ENCODE measurements at regions not wholly inside any gene's neighbourhood (a gene's known extent, or its start where the extent isn't known, plus 50 kb on each side); places are given as distances from the start of the nearest gene placed in this dataset.

DNA sequence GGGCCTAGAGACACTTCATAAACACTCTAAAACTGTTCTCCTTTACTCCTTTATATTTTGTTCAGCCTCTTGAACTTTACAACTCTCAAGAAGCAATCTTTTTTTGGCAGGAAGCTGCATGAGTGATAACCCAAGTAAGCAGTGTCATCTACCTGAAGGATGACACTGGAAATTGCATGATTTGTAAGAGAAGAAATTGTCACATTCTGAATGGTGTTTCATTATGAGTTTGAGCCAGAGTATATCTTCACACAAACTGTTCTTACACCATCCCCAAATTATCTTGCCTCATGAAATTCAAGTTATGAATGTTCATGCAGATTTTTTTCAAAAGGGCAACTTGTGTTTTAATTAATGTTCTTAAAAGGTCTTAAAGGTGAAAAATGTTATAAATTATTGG is 799.3 kb downstream of the TBC1D32 start:
- no peak overlapping the region for H2AFZ ChIP-seq (ENCODE audit: low read length)
- no peak overlapping the region for H2BK12ac ChIP-seq (ENCODE audit: insufficient read length, low read depth, low read length)
- H3K56ac ChIP-seq (ENCODE audit: insufficient read length, low read depth, low read length) = no peak overlapping the region
- H3K4me1 ChIP-seq (ENCODE audit: insufficient read depth, low read length) = no peaks in the 10 kb centered on the region
- H3K14ac ChIP-seq (ENCODE audit: insufficient read depth, low read length) = no peak overlapping the region
- no peaks in the 10 kb centered on the region for H3K9me3 ChIP-seq (ENCODE audit: control insufficient read depth, low read depth, low read length)
- H3K23ac ChIP-seq (ENCODE audit: insufficient read length, low read depth, low read length) = no peak overlapping the region
- no peak for DNase-seq
- no peaks in the 10 kb centered on the region for H4K20me1 ChIP-seq (ENCODE audit: control insufficient read depth, insufficient read depth, insufficient read length)
- Mint-ChIP-seq H3K4me3 (no peak overlapping the region), H3K27ac (no peak overlapping the region), H3K36me3 (ENCODE audit: insufficient read depth in 1 of 3, low read depth in 3 of 3) (peaks cover 0 to 4% (median 2%) of the 10 kb centered on the region in 3 experiments; a peak in 3 of 7 replicates), H3K4me1 (no peaks in the 10 kb centered on the region), H3K9me3 (peaks cover 5 to 8% of the 10 kb centered on the region in 2 experiments; a peak in 4 of 5 replicates), H3K27me3 (ENCODE audit: low read depth) (no peaks in the 10 kb centered on the region)
- H2AK5ac ChIP-seq (ENCODE audit: insufficient read length, low read length) = no peak overlapping the region
- H3K27ac ChIP-seq (ENCODE audit: insufficient read length, low read depth, low read length) = no peak overlapping the region
- no peaks in the 10 kb centered on the region for H3K79me2 ChIP-seq (ENCODE audit: insufficient read depth, low read length)
- H4K91ac ChIP-seq (ENCODE audit: insufficient read length, low read depth, low read length) = no peak overlapping the region
- H3T11ph ChIP-seq (ENCODE audit: low read length) = no peak overlapping the region
- H2BK15ac ChIP-seq (ENCODE audit: low read depth, low read length) = no peak overlapping the region
- H2BK20ac ChIP-seq (ENCODE audit: low read depth, low read length, poor library complexity, severe bottlenecking) = no peak overlapping the region
- no peak overlapping the region for H3K4ac ChIP-seq (ENCODE audit: low read depth, low read length)
- H4K5ac ChIP-seq (ENCODE audit: insufficient read length, low read depth, low read length) = no peak overlapping the region
- no peak for TF ChIP-seq CTCF (conservative IDR thresholded peaks at IDR 0.05)
- no peak overlapping the region for H4K8ac ChIP-seq (replicated peaks; ENCODE audit: insufficient read length, low read depth, low read length)
- H3K27me3 ChIP-seq (ENCODE audit: insufficient read depth, low read length) = no peaks in the 10 kb centered on the region
- H2BK5ac ChIP-seq (ENCODE audit: insufficient read length, low read length) = no peak overlapping the region
- H3K9ac ChIP-seq (ENCODE audit: extremely low read depth, insufficient read length, low read length) = no peak overlapping the region
- no peak overlapping the region for H3K4me2 ChIP-seq (ENCODE audit: insufficient read depth, insufficient read length, low read length)
- no peaks in the 10 kb centered on the region for H3K23me2 ChIP-seq (ENCODE audit: insufficient read length, low read depth, low read length, poor library complexity, severe bottlenecking)
- H3K18ac ChIP-seq (ENCODE audit: insufficient read length, low read depth, low read length) = no peak overlapping the region
- H3K79me1 ChIP-seq (ENCODE audit: insufficient read depth, low read depth, low read length, poor library complexity, severe bottlenecking) = no peaks in the 10 kb centered on the region
- no peak overlapping the region for H2BK120ac ChIP-seq (ENCODE audit: low read depth, low read length, poor library complexity, severe bottlenecking)

All from H9 (cell line).